Trophoblast cell (in vitro differentiated cells and primary cell): ENCODE measurements at regions not wholly inside any gene's neighbourhood (a gene's known extent, or its start where the extent isn't known, plus 50 kb on each side); places are given as distances from the start of the nearest gene placed in this dataset.
A peak's percentile ranks its signal among the peaks of the same experiment; 100 is the strongest.

Source experiments
- DNase-seq, 2 donors: peaks; one replicate each; pipeline ENCODE4 v3.0.0-alpha.2; 2016
- H2AFZ ChIP-seq: 2 replicates; pipeline ENCODE4 v1.6.1; 2013; ENCODE audit warnings: low read length, moderate library complexity, mild to moderate bottlenecking; ENCODE audit not compliant: insufficient read depth, poor library complexity
- H2AK5ac ChIP-seq: 2 replicates; pipeline ENCODE4 v1.6.1; 2013; ENCODE audit warnings: mild to moderate bottlenecking, low read length
- H2BK120ac ChIP-seq: 2 replicates; pipeline ENCODE4 v1.6.1; 2013; ENCODE audit warnings: low read length, mild to moderate bottlenecking, moderate library complexity; ENCODE audit not compliant: insufficient read depth, poor library complexity
- H2BK12ac ChIP-seq: 2 replicates; pipeline ENCODE4 v1.6.1; 2013; ENCODE audit warnings: mild to moderate bottlenecking, low read length, moderate library complexity
- H2BK5ac ChIP-seq: 2 replicates; pipeline ENCODE4 v1.6.1; 2013; ENCODE audit warnings: low read length, low read depth, moderate library complexity, mild to moderate bottlenecking; ENCODE audit not compliant: poor library complexity
- H3K14ac ChIP-seq: 2 replicates; pipeline ENCODE4 v1.6.1; 2013; ENCODE audit warnings: mild to moderate bottlenecking, low read length
- H3K18ac ChIP-seq: 2 replicates; pipeline ENCODE4 v1.6.1; 2013; ENCODE audit warnings: mild to moderate bottlenecking, low read length
- H3K23ac ChIP-seq: 2 replicates; pipeline ENCODE4 v1.6.1; 2013; ENCODE audit warnings: low read length
- H3K27ac ChIP-seq: 2 replicates; pipeline ENCODE4 v1.5.1; 2013; ENCODE audit warnings: low read depth, mild to moderate bottlenecking, inconsistent platforms, low read length, moderate library complexity
- H3K27me3 ChIP-seq: 2 replicates; pipeline ENCODE4 v1.6.1; 2013; ENCODE audit warnings: inconsistent platforms, mild to moderate bottlenecking, low read length, moderate library complexity; ENCODE audit not compliant: insufficient read depth
- H3K36me3 ChIP-seq, 2 experiments: 1 replicate in 1 of 2; 2 replicates in 1 of 2; pipeline ENCODE4 v1.6.1; 2013; ENCODE audit warnings: low read length in 2 of 2, mild to moderate bottlenecking in 2 of 2, moderate library complexity in 1 of 2; ENCODE audit not compliant: insufficient read depth in 2 of 2, control insufficient read depth in 1 of 2
- H3K4ac ChIP-seq: 2 replicates; pipeline ENCODE4 v1.6.1; 2013; ENCODE audit warnings: low read depth, mild to moderate bottlenecking, low read length, moderate library complexity
- H3K4me1 ChIP-seq, 2 experiments: 1 replicate in 1 of 2; 2 replicates in 1 of 2; pipeline ENCODE4 v1.6.1; 2013; ENCODE audit warnings: low read length in 2 of 2, mild to moderate bottlenecking in 2 of 2, moderate library complexity in 1 of 2; ENCODE audit not compliant: insufficient read depth in 2 of 2, control insufficient read depth in 1 of 2
- H3K4me2 ChIP-seq: 2 replicates; pipeline ENCODE4 v1.6.1; 2013; ENCODE audit warnings: inconsistent platforms, mild to moderate bottlenecking, low read length, moderate library complexity
- H3K4me3 ChIP-seq: 2 replicates; pipeline ENCODE4 v1.5.1; 2013; ENCODE audit warnings: mild to moderate bottlenecking, low read depth, low read length, inconsistent platforms
- H3K79me1 ChIP-seq: one replicate; pipeline ENCODE4 v1.6.1; 2013; ENCODE audit warnings: low read length
- H3K79me2 ChIP-seq: 2 replicates; pipeline ENCODE4 v1.6.1; 2013; ENCODE audit warnings: low read length, mild to moderate bottlenecking; ENCODE audit not compliant: control insufficient read depth, insufficient read depth, poor library complexity
- H3K9ac ChIP-seq: 2 replicates; pipeline ENCODE4 v1.6.1; 2013; ENCODE audit warnings: mild to moderate bottlenecking, low read length
- H3K9me3 ChIP-seq: 2 replicates; pipeline ENCODE4 v1.6.1; 2013; ENCODE audit warnings: low read depth, mild to moderate bottlenecking, control low read depth, inconsistent platforms, low read length; ENCODE audit not compliant: insufficient read depth
- H4K12ac ChIP-seq: 2 replicates; pipeline ENCODE4 v1.6.1; 2013; ENCODE audit warnings: low read depth, mild to moderate bottlenecking, low read length, moderate library complexity
- H4K8ac ChIP-seq: 2 replicates; pipeline ENCODE4 v1.6.1; 2013; ENCODE audit warnings: low read depth, mild to moderate bottlenecking, low read length, moderate library complexity
- H4K91ac ChIP-seq: one replicate; pipeline ENCODE4 v1.6.1; 2013; ENCODE audit warnings: low read depth, mild to moderate bottlenecking, low read length, moderate library complexity
- WGBS: extraction: QIAGEN DNeasy Blood & Tissue Kit; methylation state at CpG from one replicate; pipeline ENCODE4 v1.1.7; 2013; ENCODE audit warnings: missing lambda C conversion rate; ENCODE audit not compliant: insufficient read length, insufficient coverage; ENCODE audit errors: extremely low coverage; 5-methylcytosine and 5-hydroxymethylcytosine counted together

GRCh38 chr12:88314706-88315105 lies 172.6 kb downstream of the TMTC3 start:
- no peak overlapping the region for H3K9ac ChIP-seq
- H4K12ac ChIP-seq = no peak overlapping the region
- H2BK12ac ChIP-seq = no peak overlapping the region
- H4K8ac ChIP-seq = no peak overlapping the region
- no peak overlapping the region for H3K4ac ChIP-seq
- no peaks in the 10 kb centered on the region for H3K36me3 ChIP-seq
- H3K27me3 ChIP-seq = no peaks in the 10 kb centered on the region
- H3K9me3 ChIP-seq = no peaks in the 10 kb centered on the region
- H2BK5ac ChIP-seq = no peak overlapping the region
- no CpG with 5 or more reads among the region's 4 CpGs for WGBS
- no peak overlapping the region for H3K23ac ChIP-seq
- no peak overlapping the region for H3K18ac ChIP-seq
- no peak overlapping the region for H3K4me2 ChIP-seq
- no peak for DNase-seq
- no peak overlapping the region for H4K91ac ChIP-seq
- H3K79me2 ChIP-seq = no peaks in the 10 kb centered on the region
- H2AK5ac ChIP-seq = no peak overlapping the region
- no peak overlapping the region for H3K27ac ChIP-seq
- no peak overlapping the region for H3K4me3 ChIP-seq
- H3K4me1 ChIP-seq = peaks cover 0 to 1% of the 10 kb centered on the region in 2 experiments
- no peak overlapping the region for H2BK120ac ChIP-seq
- H2AFZ ChIP-seq = no peak overlapping the region
- H3K79me1 ChIP-seq = no peaks in the 10 kb centered on the region
- H3K14ac ChIP-seq = no peak overlapping the region

- no peak overlapping the region for H4K91ac ChIP-seq
- no peak overlapping the region for H3K4me2 ChIP-seq
- H3K14ac ChIP-seq = no peak overlapping the region
- H3K4ac ChIP-seq = no peak overlapping the region
- no peak overlapping the region for H4K12ac ChIP-seq
- no peak overlapping the region for H3K4me3 ChIP-seq
- H3K27ac ChIP-seq = no peak overlapping the region
- H3K9ac ChIP-seq = no peak overlapping the region
- no peaks in the 10 kb centered on the region for H3K79me2 ChIP-seq
- H2BK12ac ChIP-seq = no peak overlapping the region
- H3K18ac ChIP-seq = no peak overlapping the region
- H3K4me1 ChIP-seq = peaks cover 0 to 1% of the 10 kb centered on the region in 2 experiments
- H3K79me1 ChIP-seq = no peaks in the 10 kb centered on the region
- H2AK5ac ChIP-seq = no peak overlapping the region
- no peaks in the 10 kb centered on the region for H3K36me3 ChIP-seq
- no CpG with 5 or more reads among the region's 2 CpGs for WGBS
- H2BK5ac ChIP-seq = no peak overlapping the region
- no peak overlapping the region for H4K8ac ChIP-seq
- DNase-seq = peak in 1 of 2 donors; percentile 68
- H3K27me3 ChIP-seq = no peaks in the 10 kb centered on the region
- no peak overlapping the region for H3K23ac ChIP-seq
- H2AFZ ChIP-seq = no peak overlapping the region
- no peak overlapping the region for H2BK120ac ChIP-seq
- no peaks in the 10 kb centered on the region for H3K9me3 ChIP-seq
Measured at GRCh38 chr12:88318726-88319125, 176.6 kb downstream of the TMTC3 start.

- no peak overlapping the region for H2BK12ac ChIP-seq
- H3K4me1 ChIP-seq = no peaks in the 10 kb centered on the region
- no peak overlapping the region for H2BK5ac ChIP-seq
- H3K4ac ChIP-seq = no peak overlapping the region
- H3K23ac ChIP-seq = no peak overlapping the region
- no peak overlapping the region for H3K9ac ChIP-seq
- H3K4me2 ChIP-seq = no peak overlapping the region
- H3K4me3 ChIP-seq = no peak overlapping the region
- H3K14ac ChIP-seq = no peak overlapping the region
- WGBS = no CpG with 5 or more reads among the region's 1 CpG
- no peak overlapping the region for H2AK5ac ChIP-seq
- no peak overlapping the region for H4K8ac ChIP-seq
- DNase-seq = peak in 1 of 2 donors; percentile 10
- no peak overlapping the region for H3K18ac ChIP-seq
- no peak overlapping the region for H2BK120ac ChIP-seq
- H3K79me1 ChIP-seq = no peaks in the 10 kb centered on the region
- no peak overlapping the region for H4K91ac ChIP-seq
- H3K27ac ChIP-seq = no peak overlapping the region
- no peaks in the 10 kb centered on the region for H3K79me2 ChIP-seq
- no peak overlapping the region for H4K12ac ChIP-seq
- no peaks in the 10 kb centered on the region for H3K36me3 ChIP-seq
- no peak overlapping the region for H2AFZ ChIP-seq
- no peaks in the 10 kb centered on the region for H3K9me3 ChIP-seq
- no peaks in the 10 kb centered on the region for H3K27me3 ChIP-seq
Measured at GRCh38 chr12:88325076-88325815, 183.1 kb downstream of the TMTC3 start.

GRCh38 chr12:88325816-88326189 lies 183.7 kb downstream of the TMTC3 start:
- Histone ChIP-seq H3K4me1 (no peaks in the 10 kb centered on the region), H2AK5ac (no peak overlapping the region), H3K27me3 (no peaks in the 10 kb centered on the region), H2BK5ac (no peak overlapping the region), H3K36me3 (no peaks in the 10 kb centered on the region), H4K8ac (no peak overlapping the region), H2AFZ (no peak overlapping the region), H3K79me2 (no peaks in the 10 kb centered on the region), H3K27ac (no peak overlapping the region), H3K4me2 (no peak overlapping the region), H3K14ac (no peak overlapping the region), H3K79me1 (no peaks in the 10 kb centered on the region), H3K9me3 (no peaks in the 10 kb centered on the region), H3K9ac (no peak overlapping the region), H3K4me3 (no peak overlapping the region), H3K4ac (no peak overlapping the region), H2BK12ac (no peak overlapping the region), H3K23ac (no peak overlapping the region), H3K18ac (no peak overlapping the region), H4K12ac (no peak overlapping the region), H2BK120ac (no peak overlapping the region), H4K91ac (no peak overlapping the region)
- WGBS = no CpG with 5 or more reads among the region's 4 CpGs
- DNase-seq = no peak
